Prostate gland (tissue), 2 donors: ENCODE measurements at regions not wholly inside any gene's neighbourhood (a gene's known extent, or its start where the extent isn't known, plus 50 kb on each side); places are given as distances from the start of the nearest gene placed in this dataset.

Source experiments
- POLR2A ChIP-seq: fragments of 450-650 bp; IDR thresholded peaks from one replicate; pipeline ENCODE4 v1.6.1; 2016; ENCODE audit warnings: antibody characterized with exemption, mild to moderate bottlenecking
- POLR2AphosphoS5 ChIP-seq: sonication (generic); formaldehyde crosslinking; IDR thresholded peaks from one replicate; pipeline ENCODE4 v1.6.1; 2017; ENCODE audit warnings: antibody characterized with exemption
- TF ChIP-seq, protein P1 (sequence below), 4 experiments: fragments of 200-600 bp in 2 of 4; fragments of 450-650 bp in 2 of 4; sonication (generic) in 2 of 4; IDR thresholded peaks; 1 replicate in 3 of 4; 2 replicates in 1 of 4; pipeline ENCODE4 v1.5.1; 2016 to 2019; ENCODE audit warnings: antibody characterized with exemption in 4 of 4, mild to moderate bottlenecking in 2 of 4, moderate library complexity in 2 of 4

DNA sequence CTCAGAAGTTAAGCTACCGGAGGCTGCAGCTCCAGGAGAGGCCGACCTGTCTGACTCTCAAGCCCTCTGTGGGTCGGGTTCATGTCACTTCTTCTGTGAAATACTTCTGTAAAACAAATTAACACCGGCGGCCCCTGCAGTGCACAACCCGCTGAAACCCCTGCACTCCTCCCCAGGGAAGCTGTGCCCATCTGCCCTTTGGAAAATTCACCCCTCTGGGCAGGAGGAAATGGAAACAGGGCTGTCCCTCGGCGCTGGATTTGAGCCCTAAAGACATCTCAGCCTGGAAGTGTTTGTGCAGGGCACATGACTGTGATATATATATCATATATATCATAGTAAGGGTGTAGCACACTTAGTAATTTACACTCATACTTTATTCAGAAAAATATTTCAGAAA is 415.3 kb downstream of the IRS2 start:
- TF ChIP-seq, protein P1, sequence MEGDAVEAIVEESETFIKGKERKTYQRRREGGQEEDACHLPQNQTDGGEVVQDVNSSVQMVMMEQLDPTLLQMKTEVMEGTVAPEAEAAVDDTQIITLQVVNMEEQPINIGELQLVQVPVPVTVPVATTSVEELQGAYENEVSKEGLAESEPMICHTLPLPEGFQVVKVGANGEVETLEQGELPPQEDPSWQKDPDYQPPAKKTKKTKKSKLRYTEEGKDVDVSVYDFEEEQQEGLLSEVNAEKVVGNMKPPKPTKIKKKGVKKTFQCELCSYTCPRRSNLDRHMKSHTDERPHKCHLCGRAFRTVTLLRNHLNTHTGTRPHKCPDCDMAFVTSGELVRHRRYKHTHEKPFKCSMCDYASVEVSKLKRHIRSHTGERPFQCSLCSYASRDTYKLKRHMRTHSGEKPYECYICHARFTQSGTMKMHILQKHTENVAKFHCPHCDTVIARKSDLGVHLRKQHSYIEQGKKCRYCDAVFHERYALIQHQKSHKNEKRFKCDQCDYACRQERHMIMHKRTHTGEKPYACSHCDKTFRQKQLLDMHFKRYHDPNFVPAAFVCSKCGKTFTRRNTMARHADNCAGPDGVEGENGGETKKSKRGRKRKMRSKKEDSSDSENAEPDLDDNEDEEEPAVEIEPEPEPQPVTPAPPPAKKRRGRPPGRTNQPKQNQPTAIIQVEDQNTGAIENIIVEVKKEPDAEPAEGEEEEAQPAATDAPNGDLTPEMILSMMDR (IDR thresholded peaks at IDR 0.05), result no peak
- TF ChIP-seq POLR2AphosphoS5 (no peak), POLR2A (no peak)
